Smooth muscle cell (in vitro differentiated cells): ENCODE measurements at regions not wholly inside any gene's neighbourhood (a gene's known extent, or its start where the extent isn't known, plus 50 kb on each side); places are given as distances from the start of the nearest gene placed in this dataset.

Source experiments
- DNase-seq: peaks from one replicate; lab custom pipeline; 2025; ENCODE audit not compliant: unreplicated experiment; lab: John Stamatoyannopoulos, UW
- H2AFZ ChIP-seq: fragments of 200-600 bp; sonication (generic); 2 replicates; pipeline ENCODE4 v1.6.0; 2016; ENCODE audit warnings: antibody characterized with exemption, low read depth, mild to moderate bottlenecking
- H3F3A ChIP-seq: fragments of 200-600 bp; sonication (generic); 2 replicates; pipeline ENCODE4 v1.6.0; 2017; ENCODE audit warnings: antibody characterized with exemption, low read depth
- H3K27ac ChIP-seq: fragments of 200-600 bp; sonication (generic); 2 replicates; pipeline ENCODE4 v1.5.1; 2016; ENCODE audit warnings: low read depth, mild to moderate bottlenecking
- H3K27me3 ChIP-seq: fragments of 200-600 bp; sonication (generic); 2 replicates; pipeline ENCODE4 v1.6.1; 2016; ENCODE audit warnings: low read depth, mild to moderate bottlenecking
- H3K36me3 ChIP-seq: fragments of 200-600 bp; sonication (generic); 2 replicates; pipeline ENCODE4 v1.5.1; 2016; ENCODE audit warnings: low read depth
- H3K4me1 ChIP-seq: fragments of 200-600 bp; sonication (generic); 2 replicates; pipeline ENCODE4 v1.5.1; 2016; ENCODE audit warnings: low read depth
- H3K4me2 ChIP-seq: fragments of 200-600 bp; sonication (generic); 2 replicates; pipeline ENCODE4 v1.6.0; 2016; ENCODE audit warnings: mild to moderate bottlenecking
- H3K4me3 ChIP-seq: fragments of 200-600 bp; sonication (generic); 2 replicates; pipeline ENCODE4 v1.5.1; 2016; ENCODE audit warnings: mild to moderate bottlenecking
- H3K79me2 ChIP-seq: fragments of 200-600 bp; sonication (generic); 2 replicates; pipeline ENCODE4 v1.6.0; 2016; ENCODE audit warnings: low read depth, mild to moderate bottlenecking
- H3K9ac ChIP-seq: fragments of 200-600 bp; sonication (generic); 2 replicates; pipeline ENCODE4 v1.6.0; 2016; ENCODE audit warnings: low read depth
- H3K9me3 ChIP-seq: fragments of 200-600 bp; sonication (generic); replicated peaks from 2 replicates; pipeline ENCODE4 v1.5.1; 2016; ENCODE audit warnings: low read depth
- H4K20me1 ChIP-seq: fragments of 200-600 bp; sonication (generic); 2 replicates; pipeline ENCODE4 v1.6.0; 2016; ENCODE audit warnings: low read depth
- CTCF ChIP-seq: fragments of 200-600 bp; sonication (generic); IDR thresholded peaks from 2 replicates; pipeline ENCODE4 v1.5.1; 2017; ENCODE audit warnings: borderline replicate concordance, mild to moderate bottlenecking, antibody characterized with exemption; ENCODE audit not compliant: insufficient read depth, poor library complexity, severe bottlenecking
- WGBS: methylation state at CpG from one replicate; pipeline ENCODE4 v1.1.7; 2016; ENCODE audit warnings: low lambda C conversion rate; 5-methylcytosine and 5-hydroxymethylcytosine counted together

GRCh38 chrX:88883200-88883599 lies 136.2 kb downstream of the CPXCR1 start:
- no peak for TF ChIP-seq CTCF
- H3F3A ChIP-seq = no peaks in the 10 kb centered on the region
- no peak for DNase-seq
- no peaks in the 10 kb centered on the region for H3K9me3 ChIP-seq
- H3K4me3 ChIP-seq = no peak overlapping the region
- no peaks in the 10 kb centered on the region for H3K27me3 ChIP-seq
- no peak overlapping the region for H2AFZ ChIP-seq
- peak overlapping the region; percentile 52 for H3K4me2 ChIP-seq
- H3K9ac ChIP-seq = peak overlapping the region; percentile 2
- H3K4me1 ChIP-seq = no peaks in the 10 kb centered on the region
- no peaks in the 10 kb centered on the region for H3K36me3 ChIP-seq
- no peaks in the 10 kb centered on the region for H4K20me1 ChIP-seq
- WGBS = 5% methylated on average over 3 of the region's 3 CpGs
- H3K27ac ChIP-seq = peak overlapping the region; percentile 53
- H3K79me2 ChIP-seq = no peaks in the 10 kb centered on the region

- no peak for TF ChIP-seq CTCF
- Histone ChIP-seq H4K20me1 (no peaks in the 10 kb centered on the region), H3K9ac (no peak overlapping the region), H2AFZ (no peak overlapping the region), H3K27me3 (no peaks in the 10 kb centered on the region), H3F3A (no peaks in the 10 kb centered on the region), H3K4me2 (no peak overlapping the region), H3K36me3 (no peaks in the 10 kb centered on the region), H3K4me3 (no peak overlapping the region), H3K9me3 (no peaks in the 10 kb centered on the region), H3K79me2 (no peaks in the 10 kb centered on the region), H3K27ac (no peak overlapping the region), H3K4me1 (no peaks in the 10 kb centered on the region)
- 53% methylated on average over 1 of the region's 1 CpG for WGBS
- no peak for DNase-seq
These were observed 139.9 kb downstream of the CPXCR1 start for GRCh38 chrX:88886908-88887307.

GRCh38 chrX:88903989-88904718 lies 157.1 kb downstream of the CPXCR1 start:
- Histone ChIP-seq H2AFZ (no peak overlapping the region), H3K4me2 (no peak overlapping the region), H3K27me3 (no peaks in the 10 kb centered on the region), H3K9me3 (no peaks in the 10 kb centered on the region), H3F3A (no peaks in the 10 kb centered on the region), H3K9ac (no peak overlapping the region), H3K79me2 (no peaks in the 10 kb centered on the region), H3K36me3 (no peaks in the 10 kb centered on the region), H3K27ac (no peak overlapping the region), H3K4me1 (no peaks in the 10 kb centered on the region), H4K20me1 (no peaks in the 10 kb centered on the region), H3K4me3 (no peak overlapping the region)
- no peak for TF ChIP-seq CTCF
- DNase-seq = no peak
- 93% methylated on average over 2 of the region's 2 CpGs for WGBS

- no peak overlapping the region for H3K4me3 ChIP-seq
- H3K27ac ChIP-seq = no peak overlapping the region
- H3K9me3 ChIP-seq = no peaks in the 10 kb centered on the region
- H3K4me1 ChIP-seq = no peaks in the 10 kb centered on the region
- no peaks in the 10 kb centered on the region for H3K36me3 ChIP-seq
- H3K79me2 ChIP-seq = no peaks in the 10 kb centered on the region
- no peak overlapping the region for H2AFZ ChIP-seq
- no peaks in the 10 kb centered on the region for H4K20me1 ChIP-seq
- no peak overlapping the region for H3K9ac ChIP-seq
- WGBS = over 99% methylated on average over 4 of the region's 4 CpGs
- no peaks in the 10 kb centered on the region for H3F3A ChIP-seq
- no peak overlapping the region for H3K4me2 ChIP-seq
- H3K27me3 ChIP-seq = no peaks in the 10 kb centered on the region
- no peak for TF ChIP-seq CTCF
- DNase-seq = no peak
These were observed 161.0 kb downstream of the CPXCR1 start for GRCh38 chrX:88908056-88908455.
